ENCODE measurements at regions not wholly inside any gene's neighbourhood (a gene's known extent, or its start where the extent isn't known, plus 50 kb on each side); places are given as distances from the start of the nearest gene placed in this dataset.

DNA sequence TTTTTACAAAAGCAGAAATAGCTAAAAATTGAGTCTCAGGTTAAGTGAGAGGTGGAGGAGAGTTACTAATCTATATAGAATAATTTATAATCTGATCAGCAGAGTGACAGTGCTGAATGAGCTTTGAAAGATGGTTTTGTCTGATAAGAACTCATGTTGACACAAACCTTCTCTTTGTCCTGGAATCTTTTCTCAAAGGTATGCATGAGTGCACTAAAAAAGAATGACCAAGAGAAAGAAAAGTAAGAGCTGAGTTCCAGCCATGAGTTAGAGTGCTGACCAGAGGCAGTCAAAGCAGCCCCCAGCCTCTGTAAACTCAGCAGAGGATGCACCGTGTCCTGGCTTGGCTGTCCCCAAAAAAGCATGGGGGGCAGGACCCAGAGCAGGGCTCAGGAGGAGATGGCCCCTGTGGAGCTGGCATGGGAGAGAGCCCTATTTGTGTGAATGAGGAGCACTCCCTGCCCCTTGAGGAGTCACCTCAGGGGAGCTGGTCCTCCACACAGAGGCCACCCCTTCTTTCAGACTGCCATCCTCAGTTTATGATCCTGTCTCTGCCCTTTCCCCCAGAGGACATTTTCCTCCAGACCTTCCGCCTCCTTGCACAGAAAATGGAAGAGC lies 129.8 kb downstream of the SEC23A start:
- TF ChIP-seq, protein P1, sequence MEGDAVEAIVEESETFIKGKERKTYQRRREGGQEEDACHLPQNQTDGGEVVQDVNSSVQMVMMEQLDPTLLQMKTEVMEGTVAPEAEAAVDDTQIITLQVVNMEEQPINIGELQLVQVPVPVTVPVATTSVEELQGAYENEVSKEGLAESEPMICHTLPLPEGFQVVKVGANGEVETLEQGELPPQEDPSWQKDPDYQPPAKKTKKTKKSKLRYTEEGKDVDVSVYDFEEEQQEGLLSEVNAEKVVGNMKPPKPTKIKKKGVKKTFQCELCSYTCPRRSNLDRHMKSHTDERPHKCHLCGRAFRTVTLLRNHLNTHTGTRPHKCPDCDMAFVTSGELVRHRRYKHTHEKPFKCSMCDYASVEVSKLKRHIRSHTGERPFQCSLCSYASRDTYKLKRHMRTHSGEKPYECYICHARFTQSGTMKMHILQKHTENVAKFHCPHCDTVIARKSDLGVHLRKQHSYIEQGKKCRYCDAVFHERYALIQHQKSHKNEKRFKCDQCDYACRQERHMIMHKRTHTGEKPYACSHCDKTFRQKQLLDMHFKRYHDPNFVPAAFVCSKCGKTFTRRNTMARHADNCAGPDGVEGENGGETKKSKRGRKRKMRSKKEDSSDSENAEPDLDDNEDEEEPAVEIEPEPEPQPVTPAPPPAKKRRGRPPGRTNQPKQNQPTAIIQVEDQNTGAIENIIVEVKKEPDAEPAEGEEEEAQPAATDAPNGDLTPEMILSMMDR (IDR thresholded peaks at IDR 0.05; ENCODE audit: low read depth, low read length), result no peak
- DNase-seq (ENCODE audit: low read depth, low spot score), result no peak
- in situ Hi-C loops (cut with HindIII; ENCODE audit: low sequenced_read_pairs), result no loop called here
- H3K4me3 ChIP-seq (ENCODE audit: low read depth, low read length), result no peak overlapping the region

DNA sequence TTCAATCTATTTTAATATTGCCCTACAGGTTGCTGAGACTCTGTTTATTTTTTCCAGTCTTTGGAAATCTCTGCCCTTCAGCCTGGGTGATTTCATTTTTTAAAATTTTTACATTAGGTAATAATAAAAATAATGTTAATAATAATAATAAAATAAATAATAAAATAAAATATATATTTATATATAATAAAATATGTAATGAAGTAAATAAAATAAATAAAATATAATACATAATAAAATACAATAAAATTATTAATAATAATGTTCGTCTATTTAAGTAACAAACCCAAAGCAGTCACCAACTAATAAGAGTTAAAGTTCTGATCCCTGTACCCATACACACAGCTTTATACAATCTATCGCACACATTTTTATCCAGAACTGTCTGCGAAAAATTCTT lies 130.5 kb downstream of the SEC23A start:
- DNase-seq (ENCODE audit: low read depth, low spot score), result no peak
- in situ Hi-C loops (cut with HindIII; ENCODE audit: low sequenced_read_pairs), result no loop called here
- no peak overlapping the region for H3K4me3 ChIP-seq (ENCODE audit: low read depth, low read length)
- TF ChIP-seq, protein P1 (IDR thresholded peaks at IDR 0.05; ENCODE audit: low read depth, low read length), result no peak

DNA sequence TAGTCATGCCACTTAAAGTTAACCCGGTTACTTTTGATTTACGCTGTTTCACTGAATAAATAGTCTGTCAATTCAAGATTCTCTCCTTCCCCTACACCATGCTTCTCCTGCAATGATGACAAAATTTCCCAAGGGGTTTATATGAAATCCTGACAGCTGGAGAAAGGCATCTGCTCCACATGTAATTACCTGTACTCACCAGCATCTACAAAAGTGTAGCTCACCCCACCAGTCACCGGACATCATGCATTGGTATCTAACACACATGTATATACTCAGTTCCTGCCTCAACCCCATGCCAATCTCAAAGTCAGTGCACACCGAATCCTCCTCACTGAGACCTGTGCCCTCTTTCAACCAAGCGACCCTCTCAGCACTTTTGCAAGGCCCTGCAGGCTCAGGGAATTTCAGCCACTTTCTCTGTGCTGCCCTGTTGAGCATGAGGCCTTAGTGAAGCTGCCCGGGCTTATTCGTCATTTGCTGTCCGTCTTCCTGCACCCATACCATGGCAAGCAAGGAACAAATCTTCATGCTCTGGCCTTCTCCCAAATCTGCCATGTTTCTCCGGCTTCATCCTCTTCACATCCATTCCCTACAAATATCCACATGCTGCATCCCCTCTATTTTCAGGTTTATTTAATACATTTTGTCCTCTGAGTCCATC lies 131.6 kb downstream of the SEC23A start:
- no peak for DNase-seq (ENCODE audit: low read depth, low spot score)
- H3K4me3 ChIP-seq (ENCODE audit: low read depth, low read length), result no peak overlapping the region
- TF ChIP-seq, protein P1 (IDR thresholded peaks at IDR 0.05; ENCODE audit: low read depth, low read length), result no peak
- in situ Hi-C loops (cut with HindIII; ENCODE audit: low sequenced_read_pairs), result no loop called here

DNA sequence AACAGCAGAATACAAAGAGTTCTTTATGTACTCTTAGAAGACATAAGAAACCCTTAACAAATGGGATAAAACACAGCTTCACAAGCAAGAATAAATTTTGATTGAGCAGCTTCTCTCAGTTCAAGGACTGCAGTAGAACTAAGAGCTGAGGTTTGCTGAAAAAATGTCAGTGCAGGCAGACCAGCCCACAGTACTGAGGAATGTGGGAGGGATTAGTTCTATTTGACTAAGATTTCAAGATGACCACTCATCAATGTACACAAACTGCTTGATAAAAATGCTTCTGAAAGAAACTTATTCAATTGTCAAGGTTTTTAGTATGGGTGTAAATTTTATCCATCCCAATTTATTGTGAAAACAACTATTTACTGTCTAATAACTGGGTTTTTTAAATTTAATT lies 138.4 kb downstream of the SEC23A start:
- TF ChIP-seq, protein P1 (IDR thresholded peaks at IDR 0.05; ENCODE audit: low read depth, low read length), result no peak
- DNase-seq (ENCODE audit: low read depth, low spot score), result peak; percentile 52
- no peak overlapping the region for H3K4me3 ChIP-seq (ENCODE audit: low read depth, low read length)
- in situ Hi-C loops (cut with HindIII; ENCODE audit: low sequenced_read_pairs), result no loop called here

DNA sequence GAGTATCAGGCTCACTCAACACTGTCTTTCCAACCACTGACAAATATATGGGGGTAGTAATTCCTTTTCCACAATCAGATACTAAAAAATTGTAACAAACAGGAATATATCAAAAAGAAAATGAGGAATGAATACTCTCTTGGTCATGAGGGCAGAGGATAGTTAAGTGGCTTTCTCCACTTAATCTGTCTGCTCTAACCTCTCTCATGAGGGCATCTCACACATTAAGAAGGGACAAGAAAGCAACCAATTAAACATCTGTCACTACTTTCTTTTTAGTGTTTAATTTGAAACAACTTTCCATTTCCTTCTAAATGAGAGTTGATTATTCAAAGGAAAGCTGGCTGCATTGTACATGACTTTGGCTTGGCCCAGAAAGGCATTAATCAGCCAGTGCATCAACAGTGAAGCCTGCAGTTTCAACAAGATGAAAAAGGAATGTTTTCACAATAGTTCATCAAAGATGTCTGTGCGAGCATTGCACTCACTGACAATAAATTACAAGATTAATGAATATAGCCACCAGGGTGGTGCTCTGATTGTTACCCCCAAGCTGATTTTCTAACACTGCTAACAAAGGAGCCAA lies 142.0 kb downstream of the SEC23A start:
- TF ChIP-seq, protein P1 (IDR thresholded peaks at IDR 0.05; ENCODE audit: low read depth, low read length), result no peak
- DNase-seq (ENCODE audit: low read depth, low spot score), result no peak
- in situ Hi-C loops (cut with HindIII; ENCODE audit: low sequenced_read_pairs), result no loop called here
- H3K4me3 ChIP-seq (ENCODE audit: low read depth, low read length), result no peak overlapping the region

DNA sequence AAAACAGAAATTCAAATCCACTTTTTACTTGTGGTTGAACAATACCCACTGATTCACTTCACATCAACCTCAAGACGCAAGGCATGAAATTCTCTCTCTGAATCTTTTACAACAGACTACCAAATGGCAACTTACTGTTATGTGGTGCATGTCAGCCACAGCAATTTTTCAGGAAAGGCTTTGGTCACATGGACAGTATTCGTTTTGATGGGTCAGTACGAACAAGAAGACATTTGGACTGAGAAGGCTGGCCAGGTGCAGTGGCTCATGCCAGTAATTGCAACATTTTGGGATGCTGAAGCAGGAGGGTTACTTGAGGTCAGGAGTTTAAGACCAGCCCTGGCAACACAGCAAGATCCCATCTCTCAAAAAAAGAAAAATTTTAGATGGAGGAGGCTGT lies 144.0 kb downstream of the SEC23A start:
- H3K4me3 ChIP-seq (ENCODE audit: low read depth, low read length), result no peak overlapping the region
- DNase-seq (ENCODE audit: low read depth, low spot score), result no peak
- TF ChIP-seq, protein P1 (IDR thresholded peaks at IDR 0.05; ENCODE audit: low read depth, low read length), result no peak
- in situ Hi-C loops (cut with HindIII; ENCODE audit: low sequenced_read_pairs), result no loop called here
